HEK293 (cell line): ENCODE measurements at regions not wholly inside any gene's neighbourhood (a gene's known extent, or its start where the extent isn't known, plus 50 kb on each side); places are given as distances from the start of the nearest gene placed in this dataset.

Experiments used
- CTCF ChIA-PET: fragments of 350-600 bp; formaldehyde crosslinking; extraction: SDS; loops from one replicate; lab custom pipeline; 2021; ENCODE audit warnings: antibody characterized with exemption; lab: Yijun Ruan, JAX
- POLR2A ChIA-PET: fragments of 300-600 bp; formaldehyde crosslinking; extraction: SDS; loops from one replicate; lab custom pipeline; 2020; ENCODE audit warnings: antibody characterized with exemption, inconsistent platforms; lab: Yijun Ruan, JAX
- H3K27ac ChIP-seq: fragments of 200-500 bp; sonication (Bioruptor generic); 2 replicates; pipeline ENCODE4 v1.5.1; 2014; ENCODE audit warnings: low read depth, low read length, control low read depth, inconsistent platforms; ENCODE audit errors: extremely low read depth
- H3K36me3 ChIP-seq, 2 experiments: fragments of 200-500 bp in 1 of 2; sonication (Bioruptor generic) in 1 of 2; 1 replicate in 1 of 2; 2 replicates in 1 of 2; pipeline ENCODE4 v1.5.1; 2014 to 2017; ENCODE audit warnings: inconsistent platforms in 2 of 2, low read length in 2 of 2; ENCODE audit not compliant: control insufficient read depth in 2 of 2, insufficient read depth in 1 of 2
- H3K4me1 ChIP-seq: fragments of 200-500 bp; sonication (Bioruptor generic); 2 replicates; pipeline ENCODE4 v1.5.1; 2014; ENCODE audit warnings: mild to moderate bottlenecking, low read length, inconsistent platforms; ENCODE audit not compliant: control insufficient read depth, insufficient read depth
- H3K4me3 ChIP-seq: 2 replicates; pipeline ENCODE4 v1.5.1; 2011; ENCODE audit warnings: low read depth, mild to moderate bottlenecking, control low read depth, low read length, moderate library complexity
- H3K9me3 ChIP-seq: fragments of 200-500 bp; sonication (Bioruptor generic); 2 replicates; pipeline ENCODE4 v1.5.1; 2014; ENCODE audit warnings: low read depth, low read length, inconsistent platforms; ENCODE audit not compliant: control insufficient read depth, insufficient read depth
- HOXD13 ChIP-seq: sonication (generic); formaldehyde crosslinking; IDR thresholded peaks from 2 replicates; pipeline ENCODE4 v1.8.0; 2022; ENCODE audit warnings: missing genetic modification reagents, borderline replicate concordance
- PBX3 ChIP-seq: sonication (generic); formaldehyde crosslinking; IDR thresholded peaks from 2 replicates; pipeline ENCODE4 v1.8.1; 2022; ENCODE audit warnings: mild to moderate bottlenecking, moderate library complexity, missing genetic modification reagents
- PRDM1 ChIP-seq: fragments of 450-650 bp; formaldehyde crosslinking; IDR thresholded peaks from 2 replicates; pipeline ENCODE4; 2016; ENCODE audit warnings: missing biosample characterization, missing genetic modification characterization
- SP2 ChIP-seq: fragments of 450-650 bp; formaldehyde crosslinking; IDR thresholded peaks from 2 replicates; pipeline ENCODE4 v1.5.1; 2016; ENCODE audit warnings: missing biosample characterization, missing genetic modification characterization
- ZBTB11 ChIP-seq: fragments of 450-650 bp; formaldehyde crosslinking; conservative IDR thresholded peaks from 2 replicates; pipeline ENCODE4 v1.5.1; 2016; ENCODE audit warnings: low read depth, missing biosample characterization, missing genetic modification characterization
- ZNF174 ChIP-seq: fragments of 450-650 bp; formaldehyde crosslinking; IDR thresholded peaks from 2 replicates; pipeline ENCODE4 v1.5.0; 2017; ENCODE audit warnings: missing biosample characterization, mild to moderate bottlenecking, missing genetic modification characterization
- ZNF37A ChIP-seq: fragments of 450-650 bp; IDR thresholded peaks from 2 replicates; pipeline ENCODE4 v1.5.1; 2018; ENCODE audit warnings: missing biosample characterization, missing genetic modification characterization
- ZNF433 ChIP-seq: fragments of 450-650 bp; formaldehyde crosslinking; IDR thresholded peaks from 2 replicates; pipeline ENCODE4 v1.5.1; 2016; ENCODE audit warnings: missing biosample characterization, missing genetic modification characterization, low read depth
- ZNF449 ChIP-seq: fragments of 450-650 bp; formaldehyde crosslinking; IDR thresholded peaks from 2 replicates; pipeline ENCODE4 v1.5.1; 2017; ENCODE audit warnings: missing biosample characterization, mild to moderate bottlenecking, missing genetic modification characterization, moderate library complexity
- ZNF488 ChIP-seq: fragments of 450-650 bp; formaldehyde crosslinking; IDR thresholded peaks from 2 replicates; pipeline ENCODE4 v1.5.1; 2016; ENCODE audit warnings: missing biosample characterization, missing genetic modification characterization
- ZNF596 ChIP-seq: fragments of 450-650 bp; IDR thresholded peaks from 2 replicates; pipeline ENCODE4 v1.5.0; 2018; ENCODE audit warnings: missing biosample characterization, mild to moderate bottlenecking, missing genetic modification characterization, moderate library complexity
- ZNF610 ChIP-seq: fragments of 450-650 bp; formaldehyde crosslinking; IDR thresholded peaks from 2 replicates; pipeline ENCODE4 v1.5.1; 2016; ENCODE audit warnings: missing biosample characterization, missing genetic modification characterization, borderline replicate concordance
- ZNF677 ChIP-seq: fragments of 450-650 bp; IDR thresholded peaks from 2 replicates; pipeline ENCODE4 v1.5.0; 2018; ENCODE audit warnings: missing biosample characterization, mild to moderate bottlenecking, missing genetic modification characterization, moderate library complexity
- ZNF692 ChIP-seq: fragments of 450-650 bp; formaldehyde crosslinking; IDR thresholded peaks from 2 replicates; pipeline ENCODE4 v1.5.1; 2016; ENCODE audit warnings: missing biosample characterization, missing genetic modification characterization
- ZNF776 ChIP-seq: fragments of 450-650 bp; formaldehyde crosslinking; IDR thresholded peaks from 2 replicates; pipeline ENCODE4 v1.5.0; 2017; ENCODE audit warnings: missing biosample characterization, missing genetic modification characterization, borderline replicate concordance
- ZNF843 ChIP-seq: fragments of 450-650 bp; formaldehyde crosslinking; IDR thresholded peaks from 2 replicates; pipeline ENCODE4 v1.5.1; 2016; ENCODE audit warnings: missing biosample characterization, missing genetic modification characterization
- ZSCAN5A ChIP-seq: fragments of 450-650 bp; formaldehyde crosslinking; IDR thresholded peaks from 2 replicates; pipeline ENCODE4 v1.5.1; 2016; ENCODE audit warnings: missing biosample characterization, missing genetic modification characterization

- no peaks in the 10 kb centered on the region for H3K36me3 ChIP-seq
- ChIA-PET POLR2A (no interaction called here), CTCF (no interaction called here)
- no peaks in the 10 kb centered on the region for H3K9me3 ChIP-seq
- H3K4me3 ChIP-seq = no peak overlapping the region
- H3K27ac ChIP-seq = no peak overlapping the region
- no peaks in the 10 kb centered on the region for H3K4me1 ChIP-seq
- TF ChIP-seq PRDM1 (no peak), SP2 (tag by site-specific recombination) (no peak), ZNF433 (tag by site-specific recombination) (no peak), ZNF677 (tag by site-specific recombination) (no peak), HOXD13 (CRISPR knock-in tag) (no peak)
These were observed 194.0 kb upstream of the CDH5 start for GRCh38 chr16:66172463-66172862.

GRCh38 chr16:66171578-66171977 lies 194.9 kb upstream of the CDH5 start:
- TF ChIP-seq ZSCAN5A (no peak), ZNF776 (tag by site-specific recombination) (no peak), ZNF37A (no peak), ZNF174 (tag by site-specific recombination) (no peak), ZNF449 (tag by site-specific recombination) (no peak), ZNF488 (no peak), PBX3 (CRISPR knock-in tag) (no peak), ZNF692 (tag by site-specific recombination) (no peak), ZNF843 (tag by site-specific recombination) (no peak), ZNF610 (no peak), ZNF596 (tag by site-specific recombination) (no peak), ZBTB11 (tag by site-specific recombination) (no peak)
- Histone ChIP-seq H3K4me1 (no peaks in the 10 kb centered on the region), H3K36me3 (no peaks in the 10 kb centered on the region), H3K27ac (no peak overlapping the region), H3K9me3 (no peaks in the 10 kb centered on the region), H3K4me3 (no peak overlapping the region)
- ChIA-PET POLR2A (no interaction called here), CTCF (no interaction called here)
